NCI-H2171 treated with DMSO at 0.1 percent for 48 hours (cell line): ENCODE measurements at regions not wholly inside any gene's neighbourhood (a gene's known extent, or its start where the extent isn't known, plus 50 kb on each side); places are given as distances from the start of the nearest gene placed in this dataset.
A peak's percentile ranks its signal among the peaks of the same experiment; 100 is the strongest.
"Not testable (repeated sequence)": the region's sequence is repeated elsewhere in the genome, so short reads cannot be mapped to it uniquely, and the experiment has no call there.

Experiments
- DNase-seq: peaks from one replicate; lab custom pipeline; 2025; lab: John Stamatoyannopoulos, UW

- peak; percentile 25 for DNase-seq
These were observed 86.6 kb downstream of the C5orf15 start for GRCh38 chr5:133881576-133882388.

- DNase-seq: no peak
These were observed 90.2 kb downstream of the C5orf15 start for GRCh38 chr5:133878236-133878555.

DNA sequence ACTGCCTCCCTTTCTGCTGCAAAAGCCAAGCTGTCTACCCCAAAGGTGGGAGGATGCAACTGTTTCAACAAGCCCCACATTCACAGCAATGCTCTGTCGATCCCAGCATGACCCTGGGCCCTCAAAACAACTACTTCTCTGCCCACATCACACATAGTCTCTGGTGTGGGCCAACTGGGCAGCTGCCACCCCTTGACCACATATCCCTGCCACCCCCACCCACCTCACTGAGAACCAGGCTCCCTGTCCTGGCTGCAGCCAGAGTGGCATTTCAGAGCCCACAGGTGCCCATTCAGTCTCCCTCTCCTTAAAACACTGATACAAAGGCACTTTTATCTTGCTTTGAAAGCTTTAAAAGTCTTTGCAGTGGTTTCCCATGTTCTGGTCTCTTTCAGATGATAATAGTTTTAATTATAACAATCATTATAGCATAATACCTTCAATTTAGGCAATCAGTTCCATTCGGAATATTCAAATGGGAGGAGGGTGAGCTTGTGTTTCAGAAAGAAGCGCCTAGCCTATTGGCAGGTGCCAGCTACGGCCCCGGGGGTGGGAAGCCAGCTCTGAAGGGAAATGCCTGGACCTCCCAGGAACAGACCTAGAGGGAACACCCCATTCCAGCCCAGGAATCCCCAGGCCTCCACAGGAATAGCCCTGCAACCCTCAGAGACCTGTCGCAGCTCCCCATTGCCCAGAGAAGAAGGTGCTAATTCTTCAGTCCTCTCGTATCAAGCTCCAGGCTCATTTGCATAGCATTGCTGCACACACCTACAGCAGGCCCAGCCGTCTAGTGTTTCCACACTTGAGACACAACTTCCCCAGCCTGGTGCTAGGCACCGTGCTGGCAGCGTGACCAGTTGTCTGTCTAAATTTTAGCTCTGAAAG is 90.8 kb downstream of the C5orf15 start:
- DNase-seq: no peak

GRCh38 chr5:133876266-133876665 is 92.2 kb downstream of the C5orf15 start:
- no peak for DNase-seq

- no peak for DNase-seq
These were observed 93.2 kb downstream of the C5orf15 start for GRCh38 chr5:133875179-133875578.

DNA sequence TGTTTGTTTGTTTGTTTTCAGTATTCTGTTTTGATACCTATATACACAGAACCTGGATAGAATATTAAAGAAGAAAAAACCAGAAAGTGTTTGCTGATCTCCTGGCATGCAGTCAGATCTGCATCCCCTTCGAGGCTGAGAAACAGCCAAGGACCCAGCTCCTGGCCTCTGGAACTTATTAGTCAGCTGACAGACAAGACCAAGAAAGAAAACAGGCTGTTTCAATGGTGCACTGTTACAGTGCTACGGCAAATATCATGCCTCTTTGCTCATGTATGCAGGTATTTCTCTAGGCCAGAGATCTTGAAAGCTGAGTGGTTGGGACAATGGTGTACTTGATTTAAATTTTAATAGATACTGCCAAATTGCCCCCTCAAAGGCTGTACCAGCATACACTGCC is 95.0 kb downstream of the C5orf15 start:
- no peak for DNase-seq

- DNase-seq: no peak
These were observed 97.8 kb downstream of the C5orf15 start for GRCh38 chr5:133870661-133871060.

DNA sequence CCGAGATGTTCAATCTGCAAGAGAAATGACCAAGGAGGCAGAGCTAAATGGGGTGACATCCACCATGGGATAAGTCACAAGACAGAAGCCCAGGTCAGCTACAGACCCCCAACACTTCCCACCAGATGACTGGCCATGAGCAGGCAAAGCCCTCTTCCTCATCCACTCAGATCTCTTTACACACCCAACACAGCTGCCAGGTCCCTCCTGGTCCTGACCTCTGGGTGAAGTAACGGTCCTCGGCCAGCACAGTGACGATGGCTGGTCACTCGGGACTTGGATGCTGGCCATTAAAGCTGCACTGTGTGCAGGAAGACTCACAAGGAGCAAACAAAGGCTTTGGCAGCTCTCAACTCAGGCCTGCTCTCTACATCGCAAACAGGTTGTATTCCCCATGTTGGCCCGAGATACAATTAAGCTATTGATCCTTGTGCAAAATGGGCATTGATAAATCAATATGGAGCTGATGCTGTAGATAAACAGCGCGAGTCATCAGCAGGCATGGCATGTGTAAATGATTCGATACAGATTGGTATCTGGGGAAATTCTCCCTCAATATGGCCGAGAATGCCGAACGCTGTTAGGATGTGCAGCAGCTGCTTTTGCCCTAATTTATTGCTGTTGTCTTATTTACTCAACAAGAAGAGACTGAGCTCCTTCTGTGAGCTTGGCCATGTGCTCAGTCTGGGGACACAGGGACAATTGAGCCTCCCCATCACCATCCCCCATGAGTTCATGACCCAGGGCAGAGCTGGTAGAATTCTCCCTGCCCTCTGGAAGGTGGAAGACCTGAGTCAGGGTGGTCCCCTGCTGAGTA is 98.7 kb downstream of the C5orf15 start:
- no peak for DNase-seq

- no peak for DNase-seq
These were observed 99.4 kb downstream of the C5orf15 start for GRCh38 chr5:133868946-133869518.

GRCh38 chr5:133867851-133868545 is 100.4 kb downstream of the C5orf15 start:
- no peak for DNase-seq

DNA sequence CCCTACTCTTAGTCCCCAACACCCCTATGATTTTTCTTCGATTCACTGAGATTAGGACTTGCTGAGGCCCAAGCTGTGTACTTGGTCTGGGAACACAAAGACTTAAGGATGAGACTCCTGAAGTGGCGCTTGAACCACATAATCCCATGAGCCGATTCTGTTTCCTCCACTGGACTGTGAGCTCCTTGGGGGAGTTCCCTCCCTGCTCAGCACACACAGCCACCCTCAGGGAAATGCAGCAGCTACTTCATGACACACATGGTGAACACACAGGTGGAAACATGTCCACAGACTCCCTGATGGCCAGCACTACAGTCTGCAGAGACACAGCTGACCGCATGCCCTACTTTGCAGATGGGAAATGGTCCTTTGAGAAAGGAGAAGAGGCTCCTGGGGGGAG is 101.1 kb downstream of the C5orf15 start:
- no peak for DNase-seq

- DNase-seq: no peak
These were observed 101.6 kb downstream of the C5orf15 start for GRCh38 chr5:133866903-133867245.

- DNase-seq: peak; percentile 39
These were observed 102.1 kb downstream of the C5orf15 start for GRCh38 chr5:133866160-133866902.

DNA sequence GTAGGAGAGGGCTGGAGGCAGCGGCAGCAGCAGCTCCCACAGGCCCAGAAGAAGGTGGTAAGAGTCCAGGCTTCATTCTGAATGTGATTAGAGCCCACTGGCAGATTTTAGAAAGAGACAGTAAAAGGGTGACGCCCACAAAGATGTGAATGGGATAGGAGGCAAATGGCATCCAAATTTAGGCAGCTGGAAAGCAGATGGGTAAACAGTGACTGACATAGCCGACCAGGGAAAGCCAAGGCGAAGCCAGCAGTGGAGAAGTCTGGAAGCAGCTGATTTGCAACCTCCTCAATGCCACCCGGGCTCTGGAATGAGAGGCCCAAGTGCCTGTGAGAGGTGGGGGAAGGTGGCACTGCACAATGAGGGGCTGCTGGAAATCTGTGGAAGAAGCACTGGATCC is 103.3 kb downstream of the C5orf15 start:
- peak; percentile 25 for DNase-seq

GRCh38 chr5:133864711-133865110 is 103.7 kb downstream of the C5orf15 start:
- DNase-seq: no peak

- no peak for DNase-seq
These were observed 104.4 kb downstream of the C5orf15 start for GRCh38 chr5:133863857-133864585.

GRCh38 chr5:133861161-133861737 is 107.2 kb downstream of the C5orf15 start:
- no peak for DNase-seq

GRCh38 chr5:133859073-133859472 is 109.4 kb downstream of the C5orf15 start:
- no peak for DNase-seq

DNA sequence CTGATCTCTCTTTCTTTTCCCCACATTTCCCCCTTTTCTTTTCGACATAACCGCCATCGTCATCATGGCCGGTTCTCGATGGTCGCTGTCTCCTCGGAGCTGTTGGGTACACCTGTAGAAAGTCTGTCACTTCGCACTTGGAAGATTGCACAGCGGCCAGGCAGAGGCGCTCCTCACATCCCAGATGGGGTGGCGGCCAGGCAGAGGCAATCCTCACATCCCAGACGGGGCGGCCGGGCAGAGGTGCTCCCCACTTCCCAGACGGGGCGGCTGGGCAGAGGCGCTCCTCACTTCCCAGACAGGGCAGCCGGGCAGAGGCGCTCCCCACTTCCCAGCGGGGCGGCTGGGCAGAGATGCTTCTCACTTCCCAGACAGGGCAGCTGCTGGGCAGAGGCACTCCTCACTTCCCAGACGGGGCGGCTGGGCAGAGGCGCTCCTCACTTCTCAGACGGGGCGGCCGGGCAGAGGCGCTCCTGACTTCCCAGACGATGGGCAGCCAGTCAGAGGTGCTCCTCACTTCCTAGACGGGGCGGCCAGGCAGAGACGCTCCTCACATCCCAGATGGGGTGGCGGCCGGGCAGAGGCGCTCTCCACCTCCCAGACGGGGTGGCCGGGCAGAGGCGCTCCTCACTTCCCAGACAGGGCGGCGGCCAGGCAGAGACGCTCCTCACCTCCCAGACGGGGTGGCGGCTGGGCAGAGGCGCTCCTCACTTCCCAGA is 110.7 kb downstream of the C5orf15 start:
- not testable (repeated sequence) for DNase-seq
